ENCODE measurements at regions not wholly inside any gene's neighbourhood (a gene's known extent, or its start where the extent isn't known, plus 50 kb on each side); places are given as distances from the start of the nearest gene placed in this dataset.
"Not testable (repeated sequence)": the region's sequence is repeated elsewhere in the genome, so short reads cannot be mapped to it uniquely, and the experiment has no call there.

DNA sequence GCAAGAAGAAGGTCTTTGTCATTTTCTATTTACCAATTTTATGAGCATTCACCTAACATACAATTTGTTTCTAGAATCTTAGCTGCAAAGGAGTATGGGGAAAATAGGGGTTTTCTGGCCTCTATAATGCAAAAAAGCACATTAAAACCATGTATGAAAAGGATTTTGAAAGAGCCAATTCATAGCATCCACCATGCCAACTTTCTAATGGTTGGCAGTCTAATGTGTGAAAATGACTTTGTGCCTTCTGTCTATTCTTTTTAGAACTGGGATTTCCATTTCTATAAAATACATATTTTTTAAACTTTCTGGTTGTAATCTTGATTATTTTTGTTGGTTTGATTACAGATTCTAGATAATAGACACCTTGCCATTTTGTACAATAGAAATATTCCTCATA is 333.7 kb upstream of the CNTN6 start:
- no peak for DNase-seq
- H3K9me3 Mint-ChIP-seq: peaks cover 8 to 14% of the 10 kb centered on the region in 2 donors
- H3K4me1 Mint-ChIP-seq: no peaks in the 10 kb centered on the region
- H3K36me3 Mint-ChIP-seq: no peaks in the 10 kb centered on the region
- H3K4me3 Mint-ChIP-seq: no peak overlapping the region
- H3K27me3 Mint-ChIP-seq: no peaks in the 10 kb centered on the region
- ATAC-seq (replicated peaks): no peak
- no peak overlapping the region for H3K27ac Mint-ChIP-seq

DNA sequence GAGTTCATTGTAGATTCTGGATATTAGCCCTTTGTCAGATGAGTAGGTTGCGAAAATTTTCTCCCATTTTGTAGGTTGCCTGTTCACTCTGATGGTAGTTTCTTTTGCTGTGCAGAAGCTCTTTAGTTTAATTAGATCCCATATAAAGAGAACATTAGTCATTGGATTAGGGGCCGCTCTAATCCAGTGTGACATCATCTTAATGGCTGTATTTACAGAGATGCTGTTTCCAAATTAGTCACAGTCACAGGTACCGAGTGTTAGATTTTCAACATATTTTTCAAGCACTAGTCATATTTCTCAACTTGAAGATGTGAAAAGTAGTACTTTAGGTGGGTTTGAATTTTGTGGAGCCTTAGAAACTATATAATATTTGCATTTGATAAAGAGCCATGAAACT is 319.4 kb upstream of the CNTN6 start:
- H3K36me3 Mint-ChIP-seq; H3K27ac Mint-ChIP-seq; H3K4me3 Mint-ChIP-seq; H3K4me1 Mint-ChIP-seq; ATAC-seq (replicated peaks); H3K9me3 Mint-ChIP-seq; H3K27me3 Mint-ChIP-seq; DNase-seq: not testable (repeated sequence)

DNA sequence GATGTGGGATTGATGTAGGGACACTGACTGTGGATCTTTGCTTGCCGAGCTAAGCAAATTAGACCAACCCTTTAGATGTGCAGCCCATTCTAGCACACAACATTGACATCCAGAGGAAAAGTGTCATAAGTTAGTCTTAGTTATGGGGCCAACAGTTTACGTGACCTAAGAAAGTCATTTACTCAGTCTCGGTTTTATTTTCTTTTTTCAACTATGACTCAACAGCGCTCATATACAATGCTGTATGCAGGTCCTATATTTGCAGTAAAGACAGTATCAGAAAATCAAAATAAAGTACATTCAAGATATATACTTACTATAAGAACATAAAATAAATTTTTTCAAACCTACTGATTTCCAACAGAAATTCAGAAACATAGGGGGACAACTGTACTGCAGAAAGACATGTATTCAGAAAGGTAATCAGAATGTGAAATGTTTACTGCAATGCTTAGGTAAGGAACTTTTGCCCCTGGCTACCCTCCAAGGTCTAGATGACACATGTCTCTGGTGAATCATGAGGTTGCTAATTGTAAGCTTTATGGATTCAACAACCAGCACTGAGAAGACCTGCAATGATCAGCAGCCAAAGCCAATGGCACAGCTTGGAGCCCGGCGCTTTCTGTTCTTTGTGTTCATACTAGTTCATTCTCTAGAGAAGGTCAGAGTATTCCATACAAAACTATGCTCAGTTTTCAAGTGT is 317.5 kb upstream of the CNTN6 start:
- peaks cover 0 to 5% of the 10 kb centered on the region in 2 donors for H3K9me3 Mint-ChIP-seq
- ATAC-seq (replicated peaks): no peak
- no peaks in the 10 kb centered on the region for H3K36me3 Mint-ChIP-seq

DNA sequence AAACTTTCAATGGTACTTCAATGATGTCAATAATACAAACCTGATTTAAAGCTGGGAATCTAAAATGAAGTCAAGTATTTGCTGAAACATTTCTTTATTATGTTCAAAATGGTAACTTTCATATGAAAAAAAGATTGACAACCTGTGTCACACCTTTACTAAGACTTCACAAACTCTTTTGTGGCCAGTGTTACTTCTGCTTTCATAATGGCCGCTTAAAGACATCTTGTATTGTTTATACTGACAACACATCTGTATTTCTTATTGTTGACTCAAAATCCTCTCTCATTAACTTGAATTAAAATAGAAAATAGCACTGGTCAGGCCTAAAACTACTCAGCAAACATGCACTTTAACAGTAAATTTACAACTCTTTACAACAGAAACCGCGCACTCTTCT is 312.3 kb upstream of the CNTN6 start:
- Mint-ChIP-seq H3K9me3 (peaks cover 4 to 5% of the 10 kb centered on the region in 2 donors), H3K36me3 (no peaks in the 10 kb centered on the region), H3K4me3 (no peak overlapping the region), H3K4me1 (no peaks in the 10 kb centered on the region), H3K27ac (no peak overlapping the region), H3K27me3 (no peaks in the 10 kb centered on the region)
- ATAC-seq (replicated peaks) (no peak), DNase-seq (no peak)

More for the DNA sequence above, 317.5 kb upstream of the CNTN6 start:
- no peak for DNase-seq
- Mint-ChIP-seq H3K4me1 (no peaks in the 10 kb centered on the region), H3K27ac (no peak overlapping the region), H3K27me3 (no peaks in the 10 kb centered on the region), H3K4me3 (no peak overlapping the region)

DNA sequence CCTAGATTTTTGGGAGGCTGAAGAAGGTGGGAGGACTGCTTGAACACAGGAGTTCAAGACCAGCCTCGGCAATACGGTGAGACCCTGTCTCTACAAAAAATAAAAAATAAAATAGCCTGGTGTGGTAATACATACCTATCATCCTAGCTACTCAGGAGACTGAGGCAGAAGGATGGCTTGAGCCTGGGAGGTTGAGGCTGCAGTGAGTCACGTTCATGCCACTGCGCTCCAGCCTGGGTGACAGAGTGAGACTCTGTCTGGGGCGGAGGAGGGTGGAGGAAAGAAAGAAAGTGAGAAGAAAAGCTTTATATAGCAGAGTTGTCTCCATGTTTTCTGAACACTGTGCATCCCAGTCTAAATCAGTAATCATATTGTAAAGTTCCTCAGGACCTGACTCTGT is 301.4 kb upstream of the CNTN6 start:
- no peaks in the 10 kb centered on the region for H3K36me3 Mint-ChIP-seq
- H3K4me3 Mint-ChIP-seq: no peak overlapping the region
- H3K27ac Mint-ChIP-seq: no peak overlapping the region
- H3K4me1 Mint-ChIP-seq: no peaks in the 10 kb centered on the region
- ATAC-seq (replicated peaks) (no peak), DNase-seq (no peak)
- H3K27me3 Mint-ChIP-seq: no peaks in the 10 kb centered on the region
- peaks cover 3 to 4% of the 10 kb centered on the region in 2 donors for H3K9me3 Mint-ChIP-seq

DNA sequence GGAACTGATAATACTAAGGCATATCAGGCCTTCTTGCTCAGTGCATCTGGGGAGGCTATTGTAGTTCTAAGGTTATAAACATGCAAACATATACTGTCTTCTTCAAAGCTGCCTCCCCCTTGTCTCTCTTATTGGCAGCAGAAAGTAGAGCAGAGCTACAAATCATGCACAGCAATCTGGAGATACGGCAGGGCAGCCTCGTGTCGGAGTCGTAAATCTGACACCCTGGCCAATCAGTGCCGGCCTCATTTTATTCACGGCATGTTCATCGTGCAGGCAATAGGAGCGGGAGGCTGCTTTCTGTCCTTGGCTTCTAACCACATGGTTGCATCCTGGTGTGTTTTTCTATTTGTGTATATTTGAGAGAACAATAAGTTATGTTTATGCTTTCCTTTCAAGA is 300.2 kb upstream of the CNTN6 start:
- Mint-ChIP-seq H3K36me3 (no peaks in the 10 kb centered on the region), H3K4me1 (no peaks in the 10 kb centered on the region), H3K27ac (no peak overlapping the region), H3K27me3 (no peaks in the 10 kb centered on the region), H3K4me3 (no peak overlapping the region), H3K9me3 (peaks cover 3 to 4% of the 10 kb centered on the region in 2 donors)
- DNase-seq (no peak), ATAC-seq (replicated peaks) (no peak)

DNA sequence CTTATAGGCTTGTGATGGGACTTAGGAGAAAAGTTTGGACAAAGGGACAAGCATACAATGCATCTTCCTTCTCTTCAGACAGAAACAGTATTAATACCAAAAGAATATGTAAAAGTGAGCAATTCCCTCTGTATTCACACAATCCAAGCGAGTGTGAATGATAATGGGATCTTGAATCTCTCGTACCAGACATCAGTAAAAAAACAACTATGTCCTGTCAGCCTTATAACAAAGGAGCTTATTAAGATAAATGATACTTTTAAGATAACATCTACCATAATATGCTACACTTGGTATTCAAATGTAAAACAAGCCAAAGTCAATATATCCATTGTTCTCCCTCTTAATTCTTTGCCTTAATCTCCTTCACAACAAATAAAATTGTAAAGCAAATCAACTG is 288.6 kb upstream of the CNTN6 start:
- no peak for DNase-seq
- Mint-ChIP-seq H3K4me1 (no peaks in the 10 kb centered on the region), H3K9me3 (no peaks in the 10 kb centered on the region), H3K4me3 (no peak overlapping the region), H3K36me3 (no peaks in the 10 kb centered on the region), H3K27me3 (no peaks in the 10 kb centered on the region), H3K27ac (no peak overlapping the region)
- ATAC-seq (replicated peaks): no peak

DNA sequence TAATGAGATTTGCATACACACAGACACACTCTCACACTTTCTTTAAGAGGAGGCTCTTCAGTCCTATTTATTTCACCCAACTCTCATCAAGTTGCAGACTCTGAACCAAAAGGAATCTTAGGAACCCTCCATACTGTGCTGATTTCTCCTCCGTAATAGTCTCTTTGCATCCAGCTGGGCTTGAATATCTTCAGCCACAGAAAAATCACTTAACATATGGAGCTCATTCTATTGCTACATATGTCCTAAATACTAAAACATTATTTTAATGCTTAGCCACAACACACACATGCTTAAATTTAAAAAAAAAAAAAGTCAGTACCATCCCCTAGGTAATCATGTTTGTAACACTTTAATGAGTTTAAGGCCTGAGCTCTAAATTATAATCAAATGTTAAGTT is 287.5 kb upstream of the CNTN6 start:
- Mint-ChIP-seq H3K36me3 (no peaks in the 10 kb centered on the region), H3K27ac (no peak overlapping the region), H3K27me3 (no peaks in the 10 kb centered on the region), H3K9me3 (no peaks in the 10 kb centered on the region), H3K4me3 (no peak overlapping the region), H3K4me1 (no peaks in the 10 kb centered on the region)
- DNase-seq (no peak), ATAC-seq (replicated peaks) (no peak)

DNA sequence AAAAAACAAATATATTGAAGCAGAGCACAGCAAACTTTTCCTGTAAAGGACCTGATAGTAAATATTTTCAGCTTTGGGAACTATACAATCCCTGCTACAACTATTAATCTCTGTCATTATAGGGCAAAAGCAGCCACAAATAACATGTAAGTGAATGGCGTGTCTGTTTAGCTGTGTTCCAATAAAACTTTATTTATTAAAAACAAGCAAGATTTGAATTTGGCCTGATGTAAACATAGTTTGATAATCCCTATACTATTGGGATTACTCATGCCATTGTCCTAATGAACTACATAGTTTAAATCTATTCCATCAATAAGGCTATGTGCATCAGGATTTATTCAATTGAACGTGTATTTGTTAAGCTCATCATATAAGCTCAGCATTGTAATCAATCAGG is 286.8 kb upstream of the CNTN6 start:
- DNase-seq (no peak), ATAC-seq (replicated peaks) (no peak)
- Mint-ChIP-seq H3K36me3 (no peaks in the 10 kb centered on the region), H3K9me3 (no peaks in the 10 kb centered on the region), H3K4me1 (no peaks in the 10 kb centered on the region), H3K27ac (no peak overlapping the region), H3K4me3 (no peak overlapping the region), H3K27me3 (no peaks in the 10 kb centered on the region)

DNA sequence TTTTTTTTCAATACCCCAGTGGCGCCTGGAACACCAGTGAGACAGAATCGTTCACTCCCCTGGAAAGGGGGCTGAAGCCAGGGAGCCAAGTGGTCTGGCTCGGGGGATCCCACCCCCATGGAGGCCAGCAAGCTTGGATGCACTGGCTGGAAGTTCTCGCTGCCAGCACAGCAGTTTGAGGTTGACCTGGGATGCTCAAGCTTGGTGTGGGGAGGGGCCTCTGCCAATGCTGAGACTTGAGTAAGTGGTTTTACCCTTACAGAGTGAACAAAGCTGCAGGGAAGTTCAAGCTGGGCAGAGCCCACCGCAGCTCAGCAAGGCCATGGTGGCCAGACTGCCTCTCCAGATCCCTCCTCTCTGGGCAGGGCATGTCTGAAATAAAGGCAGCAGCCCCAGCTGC is 276.2 kb upstream of the CNTN6 start:
- Mint-ChIP-seq H3K36me3 (no peaks in the 10 kb centered on the region), H3K4me1 (no peaks in the 10 kb centered on the region), H3K4me3 (no peak overlapping the region), H3K27me3 (no peaks in the 10 kb centered on the region), H3K27ac (no peak overlapping the region), H3K9me3 (peaks cover 14% of the 10 kb centered on the region in 2 donors)
- ATAC-seq (replicated peaks) (no peak), DNase-seq (no peak)

DNA sequence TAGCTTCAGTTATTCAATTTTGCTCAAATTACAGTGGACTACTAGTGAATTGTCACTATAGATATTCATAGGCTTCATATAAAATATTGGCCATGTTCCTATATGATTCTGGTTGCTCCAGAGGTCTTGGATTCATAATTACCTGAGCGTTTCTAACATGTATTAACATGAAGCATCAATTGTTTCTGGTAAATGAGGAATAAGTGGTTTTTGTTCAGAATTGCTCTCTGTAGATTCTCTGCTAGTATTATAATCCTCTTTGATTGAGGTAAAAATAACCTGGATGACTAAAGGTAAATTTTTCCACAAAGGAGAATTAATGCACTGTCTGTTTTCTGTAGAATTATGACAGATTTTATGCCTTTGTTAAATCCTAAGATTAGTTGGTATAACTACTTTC is 258.1 kb upstream of the CNTN6 start:
- Mint-ChIP-seq H3K4me1 (no peaks in the 10 kb centered on the region), H3K9me3 (peaks cover 11 to 16% of the 10 kb centered on the region in 2 donors), H3K27me3 (no peaks in the 10 kb centered on the region), H3K36me3 (no peaks in the 10 kb centered on the region), H3K4me3 (no peak overlapping the region), H3K27ac (no peak overlapping the region)
- DNase-seq: no peak
- no peak for ATAC-seq (replicated peaks)

DNA sequence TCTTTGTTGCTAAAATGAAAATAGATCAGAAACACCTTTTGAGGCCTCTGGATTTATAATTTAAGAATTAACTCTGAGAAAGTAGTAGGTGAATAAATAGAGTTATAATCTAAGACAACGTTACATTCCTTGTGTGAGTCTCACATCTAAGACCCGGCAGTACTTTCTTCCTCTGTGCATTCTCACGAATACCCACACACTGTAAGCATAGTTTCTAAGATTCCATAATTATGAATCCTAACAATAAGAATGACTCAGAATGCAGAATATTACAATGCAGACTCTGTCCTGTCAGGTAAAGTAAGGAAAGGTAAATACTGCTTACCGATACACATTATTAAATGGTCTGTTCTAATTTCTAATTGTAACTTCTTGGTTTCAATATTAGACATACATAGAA is 257.7 kb upstream of the CNTN6 start:
- peaks cover 9 to 13% of the 10 kb centered on the region in 2 donors for H3K9me3 Mint-ChIP-seq
- ATAC-seq (replicated peaks) (no peak), DNase-seq (no peak)
- no peaks in the 10 kb centered on the region for H3K4me1 Mint-ChIP-seq
- no peaks in the 10 kb centered on the region for H3K36me3 Mint-ChIP-seq
- no peak overlapping the region for H3K4me3 Mint-ChIP-seq
- no peaks in the 10 kb centered on the region for H3K27me3 Mint-ChIP-seq
- H3K27ac Mint-ChIP-seq: no peak overlapping the region

DNA sequence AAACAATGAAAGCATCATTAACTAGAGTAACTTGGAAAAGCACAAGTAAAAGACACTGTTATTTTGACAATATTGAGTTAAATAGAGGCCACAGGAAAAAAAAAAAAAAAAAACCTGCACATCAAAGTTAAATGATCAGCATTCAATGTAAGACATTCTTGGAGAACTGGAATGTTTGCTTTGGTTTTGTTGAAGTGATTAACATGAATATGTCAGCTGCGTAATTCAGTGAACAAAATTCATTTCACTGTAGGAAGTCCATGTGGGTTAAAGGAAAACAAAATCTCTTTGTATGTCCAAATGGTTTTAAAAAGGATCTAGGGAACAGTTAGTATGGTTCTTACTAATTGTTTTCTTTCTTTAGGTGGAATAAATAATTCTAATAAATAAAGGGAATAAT is 252.8 kb upstream of the CNTN6 start:
- H3K4me3 Mint-ChIP-seq: no peak overlapping the region
- H3K36me3 Mint-ChIP-seq: no peaks in the 10 kb centered on the region
- no peak for ATAC-seq (replicated peaks)
- H3K4me1 Mint-ChIP-seq: no peaks in the 10 kb centered on the region
- no peaks in the 10 kb centered on the region for H3K27me3 Mint-ChIP-seq
- no peak overlapping the region for H3K27ac Mint-ChIP-seq
- peaks cover 0 to 5% of the 10 kb centered on the region in 2 donors for H3K9me3 Mint-ChIP-seq
- no peak for DNase-seq

DNA sequence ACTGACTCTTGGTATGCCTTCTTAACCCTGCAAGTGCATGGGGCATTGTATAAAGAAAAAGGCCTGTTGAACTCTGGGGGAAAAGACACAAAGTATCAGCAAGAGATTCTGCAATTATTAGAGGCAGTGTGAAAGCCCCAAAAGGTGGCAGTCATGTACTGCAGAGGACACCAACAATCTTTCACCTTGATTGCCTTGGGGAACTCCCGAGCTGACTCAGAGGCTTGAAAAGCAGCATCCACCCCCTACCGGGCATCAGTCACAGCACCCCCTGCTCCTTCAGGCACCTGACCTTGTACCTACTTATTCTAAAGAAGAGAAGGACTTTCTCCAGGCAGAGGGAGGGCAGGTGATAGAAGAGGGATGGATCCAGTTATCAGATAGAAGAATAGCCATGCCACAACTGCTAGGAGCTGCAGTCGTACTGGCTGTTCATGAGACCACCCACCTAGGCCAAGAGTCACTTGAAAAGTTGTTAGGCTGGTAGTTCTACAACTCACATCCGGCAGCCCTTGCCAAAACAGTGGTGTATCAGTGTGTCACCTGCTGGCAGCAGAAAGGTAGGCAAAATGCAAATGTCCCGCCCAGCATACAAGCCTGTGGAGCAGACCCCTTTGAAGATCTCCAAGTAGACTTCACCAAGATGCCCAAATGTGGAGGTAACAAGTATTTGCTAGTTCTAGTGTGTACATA is 241.6 kb upstream of the CNTN6 start:
- Mint-ChIP-seq H3K4me3 (no peak overlapping the region), H3K27ac (no peak overlapping the region), H3K9me3 (peaks cover 8 to 12% of the 10 kb centered on the region in 2 donors), H3K27me3 (no peaks in the 10 kb centered on the region), H3K4me1 (no peaks in the 10 kb centered on the region), H3K36me3 (no peaks in the 10 kb centered on the region)
- ATAC-seq (replicated peaks): no peak
- no peak for DNase-seq

DNA sequence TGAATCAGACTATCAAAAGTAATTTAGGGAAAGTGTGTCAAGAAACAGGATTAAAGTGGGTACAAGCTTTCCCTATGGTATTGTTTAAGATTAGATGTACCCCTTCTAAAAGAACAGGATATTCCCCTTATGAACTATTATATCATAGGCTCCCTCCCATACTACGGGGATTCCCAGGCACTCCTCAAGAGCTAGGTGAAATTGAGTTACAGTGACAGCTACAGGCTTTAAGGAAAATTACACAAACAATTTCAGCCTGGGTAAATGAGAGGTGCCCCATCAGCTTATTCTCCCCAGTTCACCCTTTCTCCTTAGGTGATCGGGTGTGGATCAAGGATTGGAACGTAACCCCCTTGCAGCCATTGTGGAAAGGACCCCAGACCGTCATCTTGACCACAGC is 240.8 kb upstream of the CNTN6 start:
- ATAC-seq (replicated peaks): no peak
- H3K9me3 Mint-ChIP-seq: peaks cover 8% of the 10 kb centered on the region in 2 donors
- no peaks in the 10 kb centered on the region for H3K36me3 Mint-ChIP-seq
- no peak overlapping the region for H3K4me3 Mint-ChIP-seq
- H3K4me1 Mint-ChIP-seq: no peaks in the 10 kb centered on the region
- no peaks in the 10 kb centered on the region for H3K27me3 Mint-ChIP-seq
- H3K27ac Mint-ChIP-seq: no peak overlapping the region
- no peak for DNase-seq
